CD4-positive, alpha-beta memory T cell (primary cell): ENCODE measurements at regions not wholly inside any gene's neighbourhood (a gene's known extent, or its start where the extent isn't known, plus 50 kb on each side); places are given as distances from the start of the nearest gene placed in this dataset.
"Not testable (repeated sequence)": the region's sequence is repeated elsewhere in the genome, so short reads cannot be mapped to it uniquely, and the experiment has no call there.

Source experiments
- CTCF ChIA-PET: fragments of 350-600 bp; sonication (Branson Sonifier 250); formaldehyde crosslinking; loops from one replicate; lab custom pipeline; 2021; ENCODE audit warnings: inconsistent platforms; ENCODE audit not compliant: partially characterized antibody; lab: Charles Lee
- POLR2A ChIA-PET: fragments of 350-600 bp; sonication (Branson Sonifier 250); formaldehyde crosslinking; loops from one replicate; lab custom pipeline; 2021; ENCODE audit not compliant: partially characterized antibody; lab: Charles Lee
- DNase-seq, 5 donors: peaks; one replicate each; pipeline versions ENCODE4 v3.0.0 to v3.0.0-alpha.2; 2020 to 2022; ENCODE audit warnings: mixed read lengths in 1 of 5
- H3K27ac ChIP-seq: one replicate; pipeline ENCODE4 v1.7.0; 2013; ENCODE audit warnings: low read depth, low read length
- H3K27me3 ChIP-seq: 2 replicates; pipeline ENCODE4 v1.7.0; 2013; ENCODE audit warnings: mild to moderate bottlenecking, low read length, moderate library complexity; ENCODE audit not compliant: insufficient read depth
- H3K36me3 ChIP-seq: 2 replicates; pipeline ENCODE4 v1.7.0; 2013; ENCODE audit warnings: mild to moderate bottlenecking, low read length, moderate library complexity; ENCODE audit not compliant: insufficient read depth
- H3K4me1 ChIP-seq: 2 replicates; pipeline ENCODE4 v1.7.0; 2013; ENCODE audit warnings: mild to moderate bottlenecking, low read length, moderate library complexity; ENCODE audit not compliant: insufficient read depth
- H3K4me3 ChIP-seq, 2 donors: one replicate each; pipeline ENCODE4 v1.7.0; 2013; ENCODE audit warnings: low read length in 2 of 2, mild to moderate bottlenecking in 1 of 2
- H3K9me3 ChIP-seq, 2 donors: one replicate each; pipeline ENCODE4 v1.7.0; 2013; ENCODE audit warnings: low read length in 2 of 2, control low read depth in 1 of 2; ENCODE audit not compliant: control insufficient read depth in 1 of 2
- H3K27ac Mint-ChIP-seq, 7 donors: one replicate each; pipeline ENCODE4 v1.8.0; 2020 to 2021; ENCODE audit warnings: mixed read lengths in 7 of 7, mild to moderate bottlenecking in 6 of 7, inconsistent platforms in 3 of 7, moderate library complexity in 3 of 7
- H3K27me3 Mint-ChIP-seq, 2 donors: one replicate each; pipeline ENCODE4 v1.8.0; 2020 to 2021; ENCODE audit warnings: mixed read lengths in 2 of 2
- H3K36me3 Mint-ChIP-seq, 2 donors: one replicate each; pipeline ENCODE4 v1.8.0; 2020 to 2021; ENCODE audit warnings: mixed read lengths in 2 of 2, inconsistent platforms in 1 of 2, mild to moderate bottlenecking in 1 of 2
- H3K4me1 Mint-ChIP-seq, 4 donors: one replicate each; pipeline ENCODE4 v1.8.0; 2020 to 2021; ENCODE audit warnings: mixed read lengths in 4 of 4, mild to moderate bottlenecking in 1 of 4
- H3K4me3 Mint-ChIP-seq, 8 donors: one replicate each; pipeline ENCODE4 v1.8.0; 2020 to 2021; ENCODE audit warnings: mixed read lengths in 8 of 8, mild to moderate bottlenecking in 7 of 8, moderate library complexity in 6 of 8, inconsistent platforms in 3 of 8
- H3K9me3 Mint-ChIP-seq, 8 donors: one replicate each; pipeline ENCODE4 v1.8.0; 2020 to 2021; ENCODE audit warnings: mixed read lengths in 8 of 8, mild to moderate bottlenecking in 5 of 8, inconsistent platforms in 3 of 8, moderate library complexity in 1 of 8
- intact Hi-C: fragments of 100-400 bp; cut with micrococcal nuclease; formaldehyde crosslinking; loops from one replicate; pipeline ENCODE4 v1.15.1; 2023

GRCh38 chr5:117380316-117380715 lies 805.7 kb upstream of the SEMA6A start:
- H3K27ac Mint-ChIP-seq = no peak overlapping the region
- no peak overlapping the region for H3K27ac ChIP-seq
- CTCF ChIA-PET = no interaction called here
- H3K4me1 Mint-ChIP-seq = no peaks in the 10 kb centered on the region
- H3K36me3 Mint-ChIP-seq = no peaks in the 10 kb centered on the region
- no peaks in the 10 kb centered on the region for H3K9me3 ChIP-seq
- H3K4me1 ChIP-seq = no peaks in the 10 kb centered on the region
- no peak overlapping the region for H3K4me3 ChIP-seq
- H3K27me3 Mint-ChIP-seq = no peaks in the 10 kb centered on the region
- DNase-seq = no peak
- POLR2A ChIA-PET = no interaction called here
- no peaks in the 10 kb centered on the region for H3K36me3 ChIP-seq
- H3K9me3 Mint-ChIP-seq = peaks cover 0 to 11% (median 4%) of the 10 kb centered on the region in 8 donors
- intact Hi-C loops = no loop called here
- no peaks in the 10 kb centered on the region for H3K27me3 ChIP-seq
- H3K4me3 Mint-ChIP-seq = no peak overlapping the region

- H3K4me3 Mint-ChIP-seq = no peak overlapping the region
- no peaks in the 10 kb centered on the region for H3K4me1 Mint-ChIP-seq
- no peaks in the 10 kb centered on the region for H3K27me3 ChIP-seq
- peaks cover 0 to 11% (median 4%) of the 10 kb centered on the region in 8 donors for H3K9me3 Mint-ChIP-seq
- H3K4me1 ChIP-seq = no peaks in the 10 kb centered on the region
- H3K36me3 ChIP-seq = no peaks in the 10 kb centered on the region
- no peak overlapping the region for H3K4me3 ChIP-seq
- no peak overlapping the region for H3K27ac ChIP-seq
- no peaks in the 10 kb centered on the region for H3K27me3 Mint-ChIP-seq
- H3K36me3 Mint-ChIP-seq = no peaks in the 10 kb centered on the region
- ChIA-PET POLR2A (no interaction called here), CTCF (no interaction called here)
- H3K27ac Mint-ChIP-seq = no peak overlapping the region
- intact Hi-C loops = no loop called here
- DNase-seq = no peak
- H3K9me3 ChIP-seq = no peaks in the 10 kb centered on the region
Observed at GRCh38 chr5:117379521-117379920, 804.9 kb upstream of the SEMA6A start.

GRCh38 chr5:117376748-117377147 lies 802.1 kb upstream of the SEMA6A start:
- H3K36me3 Mint-ChIP-seq = no peaks in the 10 kb centered on the region
- Histone ChIP-seq H3K4me1 (no peaks in the 10 kb centered on the region), H3K4me3 (no peak overlapping the region), H3K27ac (no peak overlapping the region), H3K9me3 (no peaks in the 10 kb centered on the region), H3K27me3 (no peaks in the 10 kb centered on the region), H3K36me3 (no peaks in the 10 kb centered on the region)
- DNase-seq = no peak
- no peaks in the 10 kb centered on the region for H3K27me3 Mint-ChIP-seq
- no peak overlapping the region for H3K4me3 Mint-ChIP-seq
- intact Hi-C loops = no loop called here
- no peaks in the 10 kb centered on the region for H3K4me1 Mint-ChIP-seq
- no peak overlapping the region for H3K27ac Mint-ChIP-seq
- H3K9me3 Mint-ChIP-seq = peaks cover 0 to 8% (median 3%) of the 10 kb centered on the region in 8 donors
- CTCF ChIA-PET = no interaction called here
- POLR2A ChIA-PET = no interaction called here

GRCh38 chr5:117359895-117360294 lies 785.3 kb upstream of the SEMA6A start:
- Mint-ChIP-seq H3K27me3 (no peaks in the 10 kb centered on the region), H3K36me3 (no peaks in the 10 kb centered on the region), H3K9me3 (peaks cover 0 to 8% (median 0%) of the 10 kb centered on the region in 8 donors), H3K4me3 (no peak overlapping the region), H3K4me1 (no peaks in the 10 kb centered on the region), H3K27ac (no peak overlapping the region)
- H3K9me3 ChIP-seq = no peaks in the 10 kb centered on the region
- H3K4me1 ChIP-seq = no peaks in the 10 kb centered on the region
- H3K4me3 ChIP-seq = no peak overlapping the region
- ChIA-PET CTCF (no interaction called here), POLR2A (no interaction called here)
- no peaks in the 10 kb centered on the region for H3K36me3 ChIP-seq
- no peak overlapping the region for H3K27ac ChIP-seq
- intact Hi-C loops = no loop called here
- H3K27me3 ChIP-seq = no peaks in the 10 kb centered on the region
- DNase-seq = no peak

- ChIA-PET CTCF (no interaction called here), POLR2A (no interaction called here)
- Histone ChIP-seq H3K9me3 (no peaks in the 10 kb centered on the region), H3K4me3 (no peak overlapping the region), H3K27me3 (no peaks in the 10 kb centered on the region), H3K27ac (no peak overlapping the region), H3K36me3 (no peaks in the 10 kb centered on the region), H3K4me1 (no peaks in the 10 kb centered on the region)
- Mint-ChIP-seq H3K4me1 (no peaks in the 10 kb centered on the region), H3K9me3 (peaks cover 0 to 6% (median 0%) of the 10 kb centered on the region in 8 donors), H3K27ac (no peak overlapping the region), H3K36me3 (no peaks in the 10 kb centered on the region), H3K27me3 (no peaks in the 10 kb centered on the region), H3K4me3 (no peak overlapping the region)
- no peak for DNase-seq
- intact Hi-C loops = no loop called here
Observed at GRCh38 chr5:117357886-117358285, 783.3 kb upstream of the SEMA6A start.

GRCh38 chr5:117347280-117347679 lies 772.7 kb upstream of the SEMA6A start:
- CTCF ChIA-PET = no interaction called here
- H3K4me1 Mint-ChIP-seq = no peaks in the 10 kb centered on the region
- H3K27me3 Mint-ChIP-seq = no peaks in the 10 kb centered on the region
- H3K4me3 Mint-ChIP-seq = no peak overlapping the region
- Histone ChIP-seq H3K36me3 (no peaks in the 10 kb centered on the region), H3K4me1 (no peaks in the 10 kb centered on the region), H3K9me3 (no peaks in the 10 kb centered on the region), H3K27me3 (no peaks in the 10 kb centered on the region), H3K4me3 (no peak overlapping the region), H3K27ac (no peak overlapping the region)
- no peaks in the 10 kb centered on the region for H3K36me3 Mint-ChIP-seq
- intact Hi-C loops = no loop called here
- no peak overlapping the region for H3K27ac Mint-ChIP-seq
- DNase-seq = no peak
- POLR2A ChIA-PET = no interaction called here
- peaks cover 0 to 11% (median 2%) of the 10 kb centered on the region in 8 donors for H3K9me3 Mint-ChIP-seq

GRCh38 chr5:117343726-117344125 lies 769.1 kb upstream of the SEMA6A start:
- H3K9me3 ChIP-seq, H3K27me3 ChIP-seq, DNase-seq, CTCF ChIA-PET, H3K36me3 Mint-ChIP-seq, H3K4me1 ChIP-seq, H3K4me1 Mint-ChIP-seq, H3K4me3 Mint-ChIP-seq, H3K27ac Mint-ChIP-seq, H3K27ac ChIP-seq, intact Hi-C loops, H3K27me3 Mint-ChIP-seq, H3K4me3 ChIP-seq, H3K36me3 ChIP-seq, POLR2A ChIA-PET: not testable (repeated sequence)
- H3K9me3 Mint-ChIP-seq = peaks cover 0 to 12% (median 2%) of the 10 kb centered on the region in 8 donors
